ENCODE measurements at regions not wholly inside any gene's neighbourhood (a gene's known extent, or its start where the extent isn't known, plus 50 kb on each side); places are given as distances from the start of the nearest gene placed in this dataset.

DNA sequence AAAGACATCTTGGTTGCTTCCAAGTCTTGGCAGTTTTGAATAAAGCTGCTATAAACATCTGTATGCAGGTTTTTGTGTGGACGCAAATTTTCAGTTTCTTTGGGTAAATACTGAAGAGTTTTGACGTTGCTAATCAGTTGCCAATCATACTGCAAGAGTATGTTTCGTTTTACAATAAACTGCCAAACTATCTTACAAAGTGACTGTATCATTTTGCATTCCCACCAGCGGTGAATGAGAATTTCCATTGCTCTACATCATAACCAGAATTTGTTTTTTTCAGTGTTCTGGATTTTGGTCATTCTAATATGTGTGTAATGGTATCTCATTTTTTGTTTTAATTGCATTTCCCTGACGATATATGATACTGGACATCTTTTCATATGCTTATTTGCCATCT, 190.8 kb upstream of the PARP11 start:
- TF ChIP-seq, protein P1, sequence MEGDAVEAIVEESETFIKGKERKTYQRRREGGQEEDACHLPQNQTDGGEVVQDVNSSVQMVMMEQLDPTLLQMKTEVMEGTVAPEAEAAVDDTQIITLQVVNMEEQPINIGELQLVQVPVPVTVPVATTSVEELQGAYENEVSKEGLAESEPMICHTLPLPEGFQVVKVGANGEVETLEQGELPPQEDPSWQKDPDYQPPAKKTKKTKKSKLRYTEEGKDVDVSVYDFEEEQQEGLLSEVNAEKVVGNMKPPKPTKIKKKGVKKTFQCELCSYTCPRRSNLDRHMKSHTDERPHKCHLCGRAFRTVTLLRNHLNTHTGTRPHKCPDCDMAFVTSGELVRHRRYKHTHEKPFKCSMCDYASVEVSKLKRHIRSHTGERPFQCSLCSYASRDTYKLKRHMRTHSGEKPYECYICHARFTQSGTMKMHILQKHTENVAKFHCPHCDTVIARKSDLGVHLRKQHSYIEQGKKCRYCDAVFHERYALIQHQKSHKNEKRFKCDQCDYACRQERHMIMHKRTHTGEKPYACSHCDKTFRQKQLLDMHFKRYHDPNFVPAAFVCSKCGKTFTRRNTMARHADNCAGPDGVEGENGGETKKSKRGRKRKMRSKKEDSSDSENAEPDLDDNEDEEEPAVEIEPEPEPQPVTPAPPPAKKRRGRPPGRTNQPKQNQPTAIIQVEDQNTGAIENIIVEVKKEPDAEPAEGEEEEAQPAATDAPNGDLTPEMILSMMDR (IDR thresholded peaks at IDR 0.05; ENCODE audit: low read length): no peak
- no peak for TF ChIP-seq EZH2 (IDR thresholded peaks at IDR 0.05; ENCODE audit: borderline replicate concordance, low read length)

Data from OCI-LY1 (cell line).